Epithelial cell of esophagus (primary cell): ENCODE measurements at regions not wholly inside any gene's neighbourhood (a gene's known extent, or its start where the extent isn't known, plus 50 kb on each side); places are given as distances from the start of the nearest gene placed in this dataset.

Experiments used
- DNase-seq: peaks from one replicate; pipeline ENCODE4 v3.0.0; 2010; ENCODE audit warnings: low read depth
- H3K4me3 ChIP-seq: 2 replicates; pipeline ENCODE4 v1.5.1; 2011; ENCODE audit warnings: mild to moderate bottlenecking, low read length, control low read depth
- CTCF ChIP-seq: IDR thresholded peaks from 2 replicates; pipeline ENCODE4 v1.5.1; 2011; ENCODE audit warnings: low read depth, mild to moderate bottlenecking, low read length, control low read depth, inconsistent platforms; ENCODE audit not compliant: insufficient read depth; ENCODE audit errors: missing control alignments

GRCh38 chr4:35697210-35697736 lies 547.0 kb downstream of the ARAP2 start:
- TF ChIP-seq CTCF, result no peak
- no peak for DNase-seq

GRCh38 chr4:35700663-35701062 lies 543.7 kb downstream of the ARAP2 start:
- H3K4me3 ChIP-seq, result no peak overlapping the region
- no peak for TF ChIP-seq CTCF
- DNase-seq, result no peak

More at GRCh38 chr4:35697210-35697736, 547.0 kb downstream of the ARAP2 start:
- H3K4me3 ChIP-seq, result no peak overlapping the region

- no peak for TF ChIP-seq CTCF
- no peak for DNase-seq
- no peak overlapping the region for H3K4me3 ChIP-seq
Observed at GRCh38 chr4:35709080-35709479, 535.2 kb downstream of the ARAP2 start.

GRCh38 chr4:35710343-35710742 lies 534.0 kb downstream of the ARAP2 start:
- no peak for DNase-seq
- no peak for TF ChIP-seq CTCF
- H3K4me3 ChIP-seq, result no peak overlapping the region

- DNase-seq, result no peak
- no peak for TF ChIP-seq CTCF
- no peak overlapping the region for H3K4me3 ChIP-seq
Observed at GRCh38 chr4:35711127-35711526, 533.2 kb downstream of the ARAP2 start.

- no peak for TF ChIP-seq CTCF
- H3K4me3 ChIP-seq, result no peak overlapping the region
- DNase-seq, result no peak
Observed at GRCh38 chr4:35723973-35724372, 520.3 kb downstream of the ARAP2 start.

GRCh38 chr4:35725131-35725530 lies 519.2 kb downstream of the ARAP2 start:
- no peak for TF ChIP-seq CTCF
- DNase-seq, result peak; percentile 24
- no peak overlapping the region for H3K4me3 ChIP-seq
